Cardiac fibroblast (primary cell): ENCODE measurements at regions not wholly inside any gene's neighbourhood (a gene's known extent, or its start where the extent isn't known, plus 50 kb on each side); places are given as distances from the start of the nearest gene placed in this dataset.

Source experiments
- DNase-seq, 2 donors: peaks; one replicate each; pipeline versions ENCODE4 v3.0.0 to v3.0.0-alpha.2; 2010; ENCODE audit warnings: low read depth in 2 of 2
- H3K4me3 ChIP-seq, 2 donors: replicated peaks in 1 of 2; 1 replicate in 1 of 2; 2 replicates in 1 of 2; pipeline ENCODE4 v1.5.1; 2011; ENCODE audit warnings: low read depth in 2 of 2, low read length in 2 of 2, mild to moderate bottlenecking in 2 of 2, moderate library complexity in 1 of 2
- TF ChIP-seq, protein P1 (sequence below): IDR thresholded peaks from one replicate; pipeline ENCODE4 v1.5.1; 2011; ENCODE audit warnings: low read depth, mild to moderate bottlenecking, low read length, inconsistent platforms

DNA sequence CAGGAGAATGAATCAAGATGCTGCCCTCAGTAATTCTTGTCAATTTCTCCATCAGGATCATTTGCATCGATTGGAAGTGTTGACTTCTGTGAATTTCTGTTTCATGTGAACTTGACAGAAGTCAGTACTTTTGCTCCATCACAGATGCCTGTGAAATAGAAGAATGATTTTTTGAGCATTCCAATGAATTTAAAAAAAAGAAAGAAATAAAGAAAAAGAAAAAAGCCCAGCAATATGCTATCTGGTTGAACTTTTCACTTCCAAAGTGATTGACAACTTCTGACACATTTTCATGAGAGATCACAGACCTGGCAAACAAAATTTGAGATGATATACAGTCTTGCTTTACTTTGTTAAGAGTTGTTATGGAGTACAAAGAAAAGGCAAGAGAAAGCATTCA is 175.3 kb downstream of the RWDD3 start:
- no peak for DNase-seq
- TF ChIP-seq, protein P1, sequence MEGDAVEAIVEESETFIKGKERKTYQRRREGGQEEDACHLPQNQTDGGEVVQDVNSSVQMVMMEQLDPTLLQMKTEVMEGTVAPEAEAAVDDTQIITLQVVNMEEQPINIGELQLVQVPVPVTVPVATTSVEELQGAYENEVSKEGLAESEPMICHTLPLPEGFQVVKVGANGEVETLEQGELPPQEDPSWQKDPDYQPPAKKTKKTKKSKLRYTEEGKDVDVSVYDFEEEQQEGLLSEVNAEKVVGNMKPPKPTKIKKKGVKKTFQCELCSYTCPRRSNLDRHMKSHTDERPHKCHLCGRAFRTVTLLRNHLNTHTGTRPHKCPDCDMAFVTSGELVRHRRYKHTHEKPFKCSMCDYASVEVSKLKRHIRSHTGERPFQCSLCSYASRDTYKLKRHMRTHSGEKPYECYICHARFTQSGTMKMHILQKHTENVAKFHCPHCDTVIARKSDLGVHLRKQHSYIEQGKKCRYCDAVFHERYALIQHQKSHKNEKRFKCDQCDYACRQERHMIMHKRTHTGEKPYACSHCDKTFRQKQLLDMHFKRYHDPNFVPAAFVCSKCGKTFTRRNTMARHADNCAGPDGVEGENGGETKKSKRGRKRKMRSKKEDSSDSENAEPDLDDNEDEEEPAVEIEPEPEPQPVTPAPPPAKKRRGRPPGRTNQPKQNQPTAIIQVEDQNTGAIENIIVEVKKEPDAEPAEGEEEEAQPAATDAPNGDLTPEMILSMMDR = no peak
- H3K4me3 ChIP-seq = no peak overlapping the region

DNA sequence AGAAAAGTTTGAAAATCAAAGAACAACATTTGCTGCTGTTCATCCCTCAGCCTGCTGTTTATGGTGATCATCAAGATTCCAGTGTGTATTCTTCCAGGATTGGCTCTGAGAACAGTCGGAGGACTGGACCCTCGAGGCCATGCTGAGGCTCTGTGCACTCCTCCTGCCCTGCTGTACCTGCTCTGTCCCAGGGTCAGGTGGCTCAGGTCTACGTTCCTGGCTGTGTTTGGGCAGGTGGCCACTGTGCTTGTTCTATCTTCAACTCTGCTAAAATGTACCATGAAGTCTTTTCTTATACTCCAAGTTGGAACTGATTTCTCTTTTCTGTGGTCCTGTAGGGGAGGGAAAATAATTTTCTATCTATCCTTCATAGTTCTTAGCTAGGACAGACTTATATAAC is 175.9 kb downstream of the RWDD3 start:
- TF ChIP-seq, protein P1 = no peak
- H3K4me3 ChIP-seq = no peak overlapping the region
- DNase-seq = no peak

DNA sequence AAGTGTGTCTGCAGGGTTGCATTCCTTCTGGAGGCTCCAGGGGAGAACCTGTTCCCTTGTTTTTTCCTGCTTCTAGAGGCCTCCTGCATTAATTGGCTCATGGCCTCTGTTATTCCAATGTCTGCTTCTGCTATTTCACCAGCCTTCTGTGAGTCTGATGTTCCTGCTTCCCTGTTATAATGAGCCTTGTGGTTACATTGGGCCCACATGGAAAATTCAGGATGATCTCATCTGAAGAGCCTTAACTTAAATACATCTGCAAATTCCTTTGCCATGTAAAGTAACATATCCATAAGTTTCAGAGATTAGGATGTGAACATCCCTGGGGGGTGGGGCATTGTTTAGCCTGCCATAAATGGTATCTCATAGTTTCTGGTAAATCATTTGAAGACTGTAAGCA is 181.1 kb downstream of the RWDD3 start:
- H3K4me3 ChIP-seq = no peak overlapping the region
- no peak for DNase-seq
- TF ChIP-seq, protein P1 = no peak

DNA sequence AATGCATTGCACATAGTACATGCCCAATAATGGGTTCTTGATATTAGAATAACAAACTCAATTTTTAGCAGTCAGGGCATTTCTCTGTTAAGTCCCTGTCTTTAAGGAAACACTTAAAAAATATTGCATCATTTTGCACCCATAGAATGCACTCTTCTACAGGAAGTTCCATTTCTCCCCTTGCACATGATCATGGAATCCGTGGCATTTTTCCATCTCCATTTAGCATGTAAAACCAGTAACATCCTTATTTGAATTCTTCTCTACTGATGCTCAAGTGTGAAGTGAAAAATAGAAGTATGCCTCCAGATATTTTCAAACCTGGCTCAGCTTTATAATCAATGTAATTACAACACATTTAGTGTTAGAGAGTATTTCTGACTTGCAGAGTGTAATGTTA is 192.8 kb downstream of the RWDD3 start:
- DNase-seq = no peak
- TF ChIP-seq, protein P1 = no peak
- no peak overlapping the region for H3K4me3 ChIP-seq

DNA sequence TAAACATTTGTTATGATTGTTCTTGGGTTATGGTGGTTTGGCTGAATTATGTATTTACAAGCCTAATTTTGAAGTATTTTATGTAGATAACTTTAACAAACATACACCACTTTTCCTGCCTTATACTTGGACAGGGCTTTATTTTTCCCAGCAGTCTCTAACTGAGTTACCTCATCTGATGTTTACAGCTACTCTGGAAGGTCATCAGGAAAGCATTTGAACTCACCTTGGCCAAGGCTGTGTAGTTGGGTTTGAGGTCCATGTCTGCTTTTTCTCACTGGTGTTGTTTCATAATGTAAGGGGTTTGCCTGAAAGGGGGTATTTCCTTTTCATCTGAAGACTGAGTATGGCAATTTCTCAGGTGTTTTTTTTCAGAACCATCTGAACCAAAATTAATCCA is 193.5 kb downstream of the RWDD3 start:
- TF ChIP-seq, protein P1 = no peak
- DNase-seq = no peak
- H3K4me3 ChIP-seq = no peak overlapping the region

DNA sequence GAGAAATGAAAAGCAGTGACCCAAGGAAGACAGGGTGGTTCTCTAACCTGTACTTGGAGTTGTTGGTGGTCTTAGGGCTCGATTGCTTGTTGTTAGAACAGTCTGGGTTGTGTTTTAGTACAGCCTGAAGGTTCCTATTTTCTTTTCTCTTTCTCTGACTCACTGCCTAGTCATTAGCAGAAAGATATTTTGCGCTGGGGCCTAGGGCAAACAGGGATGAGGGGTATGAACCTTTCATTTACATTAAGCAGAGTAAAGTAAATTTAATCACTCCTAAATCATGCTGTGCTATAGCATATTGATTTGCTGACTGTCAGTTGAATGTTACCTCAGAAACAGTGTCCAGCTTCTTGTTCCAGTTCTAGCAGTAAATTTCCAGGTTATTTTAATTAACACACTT is 197.2 kb downstream of the RWDD3 start:
- no peak for DNase-seq
- TF ChIP-seq, protein P1 = no peak

DNA sequence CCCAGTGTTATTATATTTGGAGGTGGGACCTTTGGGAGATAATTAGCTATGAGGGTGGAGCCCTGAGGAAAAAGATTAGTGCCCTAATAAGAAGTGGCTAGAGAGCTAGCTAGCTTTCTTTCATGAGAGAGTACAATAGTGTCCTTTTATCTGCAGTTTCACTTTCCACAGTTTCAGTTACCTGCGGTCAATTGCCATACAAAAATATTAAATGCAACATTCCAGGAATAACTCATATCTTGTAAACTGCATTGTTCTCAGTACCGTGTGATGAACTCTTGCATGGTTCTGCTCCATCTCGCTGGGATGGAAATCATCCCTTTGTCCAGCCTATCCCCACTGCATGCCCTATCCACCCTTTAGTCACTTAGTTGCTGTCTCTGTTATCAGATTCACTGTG is 201.6 kb downstream of the RWDD3 start:
- TF ChIP-seq, protein P1 = no peak
- no peak for DNase-seq
- no peak overlapping the region for H3K4me3 ChIP-seq

More for the DNA sequence above, 197.2 kb downstream of the RWDD3 start:
- no peak overlapping the region for H3K4me3 ChIP-seq
